ENCODE measurements at regions not wholly inside any gene's neighbourhood (a gene's known extent, or its start where the extent isn't known, plus 50 kb on each side); places are given as distances from the start of the nearest gene placed in this dataset.
"Not testable (repeated sequence)": the region's sequence is repeated elsewhere in the genome, so short reads cannot be mapped to it uniquely, and the experiment has no call there.

DNA sequence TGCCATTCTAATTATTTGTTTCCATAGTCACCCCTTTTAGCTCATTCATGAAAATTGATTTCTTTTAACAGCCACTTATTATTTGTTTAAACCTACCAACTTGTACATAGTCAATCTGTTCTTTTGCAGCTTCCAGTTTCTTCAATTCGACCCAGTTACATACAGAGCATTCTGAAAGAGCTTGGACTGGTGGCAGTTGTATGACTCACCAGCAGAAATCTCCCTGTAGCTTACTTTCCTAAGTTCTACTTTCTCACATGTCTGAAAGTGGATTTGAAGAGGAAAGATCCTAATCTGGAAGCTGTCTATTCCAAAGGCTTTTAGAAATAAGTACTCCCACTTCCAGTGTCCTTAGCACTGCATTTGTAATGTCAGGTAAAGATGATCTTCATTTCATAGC is 447.9 kb downstream of the HTR1B start:
- Histone ChIP-seq H3K4me3 (ENCODE audit: low read depth, low read length) (no peak overlapping the region), H3K36me3 (ENCODE audit: insufficient read depth) (no peaks in the 10 kb centered on the region), H3K27ac (ENCODE audit: low read depth) (no peak overlapping the region), H3K4me1 (ENCODE audit: insufficient read depth) (no peaks in the 10 kb centered on the region)
- 47% methylated on average over 1 of the region's 1 CpG for WGBS
- DNase-seq (ENCODE audit: extremely low spot score): no peak

DNA sequence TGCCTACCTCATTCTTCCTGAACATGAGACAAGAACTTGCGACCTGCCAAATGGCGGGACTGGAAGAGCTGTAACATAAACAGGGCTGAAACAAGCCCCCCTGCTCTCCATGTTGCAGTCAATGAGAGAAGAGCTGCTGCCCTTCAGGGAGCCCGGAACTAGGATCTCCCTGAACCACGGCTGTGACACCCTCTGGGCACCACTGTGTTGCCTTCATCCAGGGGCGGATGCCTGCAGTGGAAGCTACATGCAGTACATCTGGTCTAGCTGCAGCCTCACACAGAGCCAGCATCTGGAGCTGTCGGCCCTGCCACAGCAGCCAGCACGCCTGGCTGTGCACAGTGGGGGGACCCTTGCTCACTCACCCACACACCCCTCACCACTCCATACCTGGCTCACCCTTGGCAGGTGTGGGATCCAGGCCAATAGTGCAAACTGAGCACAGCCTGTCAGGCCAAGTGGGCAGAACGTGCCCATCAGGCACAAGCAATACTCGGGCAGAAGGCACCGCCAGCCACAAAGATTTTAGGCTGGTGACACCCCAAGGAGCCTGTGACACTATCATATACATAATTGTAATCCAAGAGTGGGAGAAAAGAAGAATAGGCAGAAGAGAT is 451.3 kb downstream of the HTR1B start:
- 91% methylated on average over 10 of the region's 10 CpGs for WGBS
- H3K4me1 ChIP-seq (ENCODE audit: insufficient read depth): no peaks in the 10 kb centered on the region
- DNase-seq (ENCODE audit: extremely low spot score): no peak
- no peak overlapping the region for H3K27ac ChIP-seq (ENCODE audit: low read depth)
- no peaks in the 10 kb centered on the region for H3K36me3 ChIP-seq (ENCODE audit: insufficient read depth)
- H3K4me3 ChIP-seq (ENCODE audit: low read depth, low read length): no peak overlapping the region

DNA sequence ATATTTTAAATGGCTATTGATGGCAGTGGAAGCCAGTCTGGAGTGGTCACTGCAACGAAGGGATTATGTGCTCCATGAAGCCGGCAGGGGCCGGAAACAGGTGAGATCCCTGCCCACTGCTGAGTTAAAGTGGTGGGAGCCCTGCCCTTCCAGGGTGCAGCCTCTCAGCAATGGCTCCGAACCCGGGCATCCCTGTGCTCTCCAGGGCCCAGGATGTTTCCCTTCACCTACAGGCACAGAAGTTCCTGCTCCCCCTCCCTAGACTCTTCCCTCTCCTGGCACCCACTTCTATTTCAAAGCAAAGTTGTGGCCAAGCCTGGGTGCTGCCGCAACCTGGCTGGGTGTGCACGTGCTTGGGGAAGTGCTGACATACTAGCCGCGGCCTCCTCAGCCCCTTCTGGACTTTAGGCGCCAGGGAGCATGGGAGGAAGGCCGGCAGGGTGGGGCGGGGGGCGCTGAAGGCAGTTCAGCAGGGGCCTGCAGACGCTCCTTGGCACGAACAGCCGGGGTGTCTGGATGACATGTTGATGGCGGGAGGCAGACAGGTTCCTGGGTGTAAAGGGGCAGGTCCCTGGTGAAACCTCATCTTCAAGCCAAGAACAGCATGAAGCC is 452.3 kb downstream of the HTR1B start:
- Histone ChIP-seq H3K27ac (ENCODE audit: low read depth) (no peak overlapping the region), H3K36me3 (ENCODE audit: insufficient read depth) (no peaks in the 10 kb centered on the region), H3K4me3 (ENCODE audit: low read depth, low read length) (no peak overlapping the region), H3K4me1 (ENCODE audit: insufficient read depth) (no peaks in the 10 kb centered on the region)
- 94% methylated on average over 17 of the region's 17 CpGs for WGBS
- DNase-seq (ENCODE audit: extremely low spot score): no peak

DNA sequence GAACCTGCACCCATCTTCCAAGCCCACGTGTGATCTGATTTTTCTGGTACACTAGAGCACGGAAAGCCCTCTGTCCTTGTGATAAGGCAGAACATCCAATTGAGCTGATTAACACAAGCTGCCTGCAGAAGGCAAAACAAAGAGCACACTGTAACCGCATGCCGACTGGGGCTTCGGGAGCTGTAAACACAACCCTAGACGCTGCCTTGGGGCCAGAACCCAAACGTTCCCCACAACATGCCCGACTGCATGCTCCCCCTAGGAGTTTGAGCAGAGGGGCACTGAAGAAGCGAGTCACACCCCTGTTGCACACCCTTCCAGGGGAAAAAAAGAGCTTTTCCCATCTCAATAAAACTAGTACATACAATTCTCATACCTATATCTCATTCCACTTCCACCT is 470.7 kb downstream of the HTR1B start:
- Histone ChIP-seq H3K4me1 (ENCODE audit: insufficient read depth) (no peaks in the 10 kb centered on the region), H3K36me3 (ENCODE audit: insufficient read depth) (no peaks in the 10 kb centered on the region), H3K4me3 (ENCODE audit: low read depth, low read length) (no peak overlapping the region), H3K27ac (ENCODE audit: low read depth) (no peak overlapping the region)
- 76% methylated on average over 9 of the region's 9 CpGs for WGBS
- no peak for DNase-seq (ENCODE audit: extremely low spot score)

DNA sequence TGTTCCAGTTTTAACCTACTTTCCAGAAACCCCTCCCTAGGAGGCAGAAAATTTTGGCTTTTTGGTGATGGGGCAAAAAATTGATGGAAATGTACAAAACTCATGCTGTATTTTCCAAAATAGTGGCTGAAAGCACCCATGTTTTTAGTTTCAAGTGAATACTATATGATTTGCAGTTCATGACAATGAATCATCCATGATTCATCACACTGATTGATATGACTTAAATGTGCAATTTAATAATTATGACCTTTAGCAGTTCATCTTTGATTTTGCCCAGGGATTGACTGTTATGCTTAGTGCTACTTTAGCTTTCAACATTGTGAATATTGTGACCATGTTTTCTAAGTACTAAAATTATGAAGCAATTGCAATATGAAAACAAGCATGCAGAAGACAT is 478.7 kb downstream of the HTR1B start:
- DNase-seq (ENCODE audit: extremely low spot score): no peak
- Histone ChIP-seq H3K4me1 (ENCODE audit: insufficient read depth) (no peaks in the 10 kb centered on the region), H3K4me3 (ENCODE audit: low read depth, low read length) (no peak overlapping the region), H3K36me3 (ENCODE audit: insufficient read depth) (no peaks in the 10 kb centered on the region), H3K27ac (ENCODE audit: low read depth) (no peak overlapping the region)

DNA sequence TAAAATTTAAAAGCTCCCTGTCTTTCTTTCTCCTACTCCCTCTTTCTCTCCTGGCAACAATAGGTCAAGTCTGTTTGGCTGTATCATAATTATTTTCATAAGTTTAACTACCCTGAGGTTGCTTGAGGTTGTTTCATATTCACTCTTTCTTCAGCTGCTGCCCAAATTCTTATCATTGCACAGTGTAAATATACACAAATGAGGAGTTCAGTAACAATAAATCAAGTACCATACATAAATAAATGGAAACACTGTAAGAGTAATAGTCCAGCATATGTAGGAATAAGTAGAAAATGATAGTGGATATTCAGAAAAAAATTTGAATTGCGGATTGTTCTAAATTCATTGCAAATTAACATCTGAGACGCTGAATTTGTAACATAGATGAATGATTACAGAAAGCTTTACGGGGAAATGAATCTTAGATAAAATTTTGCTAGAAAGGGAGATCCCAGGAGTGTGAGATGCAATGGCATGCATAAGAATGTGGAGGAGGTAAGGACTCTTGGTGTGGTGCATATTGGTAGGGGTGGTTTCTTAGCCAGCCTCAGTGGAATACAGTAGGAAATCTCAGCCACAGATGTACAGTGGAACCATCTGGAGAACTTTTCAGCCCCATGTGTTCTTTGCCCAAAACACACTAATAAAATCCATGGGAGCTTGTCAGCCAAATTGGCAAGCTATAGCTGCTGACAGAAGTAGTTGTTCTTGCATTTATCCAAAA is 480.7 kb downstream of the HTR1B start:
- Histone ChIP-seq H3K4me3 (ENCODE audit: low read depth, low read length) (no peak overlapping the region), H3K36me3 (ENCODE audit: insufficient read depth) (no peaks in the 10 kb centered on the region), H3K4me1 (ENCODE audit: insufficient read depth) (no peaks in the 10 kb centered on the region), H3K27ac (ENCODE audit: low read depth) (no peak overlapping the region)
- 75% methylated on average over 3 of the region's 3 CpGs for WGBS
- no peak for DNase-seq (ENCODE audit: extremely low spot score)

DNA sequence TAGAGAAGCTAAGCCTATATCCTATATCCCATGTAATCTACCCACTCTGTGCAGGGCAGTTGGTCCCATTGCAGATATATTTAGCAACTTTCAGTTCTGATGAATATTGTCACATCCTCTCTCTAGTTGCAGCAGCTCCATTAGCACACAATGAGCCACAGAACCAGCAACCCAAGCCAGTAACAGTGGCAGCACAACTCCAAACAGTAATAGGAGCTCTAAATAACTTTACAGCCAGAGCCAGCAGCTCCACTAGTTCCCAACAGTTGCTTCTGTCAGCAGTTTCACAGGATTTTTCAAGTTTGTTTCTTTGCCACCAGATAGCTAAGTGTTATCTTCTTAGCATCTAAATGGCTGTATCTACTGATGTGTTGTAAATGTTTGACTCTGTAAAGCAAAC is 490.8 kb downstream of the HTR1B start:
- H3K27ac ChIP-seq (ENCODE audit: low read depth): no peak overlapping the region
- H3K36me3 ChIP-seq (ENCODE audit: insufficient read depth): no peaks in the 10 kb centered on the region
- H3K4me1 ChIP-seq (ENCODE audit: insufficient read depth): no peaks in the 10 kb centered on the region
- no peak for DNase-seq (ENCODE audit: extremely low spot score)
- no peak overlapping the region for H3K4me3 ChIP-seq (ENCODE audit: low read depth, low read length)

DNA sequence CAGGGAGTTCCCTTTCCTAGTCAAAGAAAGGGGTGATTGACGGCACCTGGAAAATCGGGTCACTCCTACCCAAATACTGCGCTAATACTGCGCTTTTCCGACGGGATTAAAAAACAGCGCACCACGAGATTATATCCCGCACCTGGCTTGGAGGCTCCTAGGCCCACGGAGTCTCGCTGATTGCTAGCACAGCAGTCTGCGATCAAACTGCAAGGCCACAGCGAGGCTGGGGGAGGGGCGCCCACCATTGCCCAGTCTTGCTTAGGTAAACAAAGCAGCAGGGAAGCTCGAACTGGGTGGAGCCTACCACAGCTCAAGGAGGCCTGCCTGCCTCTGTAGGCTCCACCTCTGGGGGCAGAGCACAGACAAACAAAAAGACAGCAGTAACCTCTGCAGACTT is 504.1 kb downstream of the HTR1B start:
- H3K4me1 ChIP-seq (ENCODE audit: insufficient read depth); DNase-seq (ENCODE audit: extremely low spot score); H3K4me3 ChIP-seq (ENCODE audit: low read depth, low read length); H3K36me3 ChIP-seq (ENCODE audit: insufficient read depth); H3K27ac ChIP-seq (ENCODE audit: low read depth): not testable (repeated sequence)
- 92% methylated on average over 15 of the region's 15 CpGs for WGBS

DNA sequence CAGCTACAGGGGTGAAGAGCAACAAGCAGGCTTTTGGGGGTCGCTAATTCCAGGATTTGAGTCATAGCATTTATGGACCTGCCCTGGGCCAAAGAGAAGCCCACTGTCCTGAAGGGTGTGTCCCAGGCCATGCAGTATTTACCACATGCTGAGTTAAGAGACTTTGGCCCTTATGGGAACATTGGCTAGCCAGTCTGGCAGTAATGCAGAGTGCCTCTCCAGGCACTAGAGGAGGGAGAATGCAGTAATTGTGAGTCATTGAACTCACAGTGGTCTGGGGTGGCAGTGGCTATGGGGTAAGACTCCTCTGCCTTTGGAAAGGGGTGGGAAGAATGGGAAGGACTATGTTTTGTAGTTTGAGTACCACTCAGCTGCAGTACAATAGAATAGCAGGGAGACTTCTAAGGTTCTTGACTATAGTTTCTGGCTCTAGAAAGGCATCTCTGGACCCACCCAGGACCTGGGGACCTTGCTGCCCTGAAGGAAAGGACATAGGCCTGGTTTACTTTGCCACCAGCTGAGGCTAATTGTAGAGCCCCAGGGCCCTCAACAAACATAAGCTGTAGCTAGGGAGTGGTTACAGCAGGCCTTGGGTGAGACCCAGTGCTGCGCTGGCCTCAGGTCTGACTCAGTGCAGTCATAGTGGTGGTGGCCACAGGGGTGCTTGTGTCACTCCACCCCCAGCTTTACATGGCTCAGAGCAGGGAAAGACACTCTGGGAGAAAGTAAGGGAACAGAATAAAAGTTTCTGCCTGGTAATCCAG is 520.9 kb downstream of the HTR1B start:
- no peak overlapping the region for H3K27ac ChIP-seq (ENCODE audit: low read depth)
- no peaks in the 10 kb centered on the region for H3K4me1 ChIP-seq (ENCODE audit: insufficient read depth)
- DNase-seq (ENCODE audit: extremely low spot score): no peak
- H3K36me3 ChIP-seq (ENCODE audit: insufficient read depth): no peaks in the 10 kb centered on the region
- no peak overlapping the region for H3K4me3 ChIP-seq (ENCODE audit: low read depth, low read length)
- 86% methylated on average over 2 of the region's 2 CpGs for WGBS

DNA sequence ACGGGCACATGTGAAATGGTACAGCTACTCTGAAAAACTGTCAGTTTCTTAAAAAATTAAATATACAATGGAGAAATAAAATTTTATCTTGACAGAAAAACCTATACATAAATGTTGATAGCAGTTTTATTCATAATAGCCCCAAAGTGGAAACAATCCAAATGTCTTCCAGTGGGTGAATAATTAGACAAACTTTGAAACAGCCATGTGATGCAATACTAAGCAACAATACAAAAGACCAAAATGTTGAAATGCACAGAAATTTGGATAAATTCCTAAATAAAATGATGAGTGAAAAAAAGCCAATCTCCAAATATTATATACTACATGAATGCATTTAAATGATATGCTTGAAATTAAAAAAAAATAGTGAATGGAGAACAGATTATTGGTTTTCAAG is 523.1 kb downstream of the HTR1B start:
- 81% methylated on average over 1 of the region's 1 CpG for WGBS
- DNase-seq (ENCODE audit: extremely low spot score): no peak

DNA sequence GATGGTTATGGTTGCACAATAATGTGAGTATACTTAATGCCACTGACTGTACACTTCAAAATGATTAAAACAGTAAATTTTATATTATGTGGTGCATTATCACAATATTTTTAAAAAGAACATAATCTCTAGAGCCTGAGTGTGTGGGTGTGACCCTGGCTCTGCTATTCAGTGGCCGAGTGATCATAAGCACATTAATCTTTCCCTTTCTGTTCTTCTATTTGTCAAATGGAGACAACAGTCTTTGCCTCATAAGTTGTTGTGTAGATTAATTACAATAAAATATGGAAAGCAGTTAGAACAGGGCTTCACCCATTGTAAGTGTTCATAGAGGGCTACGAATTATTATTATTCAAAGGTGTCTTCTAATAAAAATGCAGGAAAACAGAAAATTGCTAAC is 548.6 kb downstream of the HTR1B start:
- no peak overlapping the region for H3K27ac ChIP-seq (ENCODE audit: low read depth)
- no peak for DNase-seq (ENCODE audit: extremely low spot score)
- H3K4me3 ChIP-seq (ENCODE audit: low read depth, low read length): no peak overlapping the region
- WGBS: 69% methylated on average over 2 of the region's 2 CpGs
- H3K4me1 ChIP-seq (ENCODE audit: insufficient read depth): no peaks in the 10 kb centered on the region
- H3K36me3 ChIP-seq (ENCODE audit: insufficient read depth): no peaks in the 10 kb centered on the region

More for the DNA sequence above, 523.1 kb downstream of the HTR1B start:
- H3K4me1 ChIP-seq (ENCODE audit: insufficient read depth): no peaks in the 10 kb centered on the region
- no peak overlapping the region for H3K27ac ChIP-seq (ENCODE audit: low read depth)
- H3K4me3 ChIP-seq (ENCODE audit: low read depth, low read length): no peak overlapping the region
- no peaks in the 10 kb centered on the region for H3K36me3 ChIP-seq (ENCODE audit: insufficient read depth)

DNA sequence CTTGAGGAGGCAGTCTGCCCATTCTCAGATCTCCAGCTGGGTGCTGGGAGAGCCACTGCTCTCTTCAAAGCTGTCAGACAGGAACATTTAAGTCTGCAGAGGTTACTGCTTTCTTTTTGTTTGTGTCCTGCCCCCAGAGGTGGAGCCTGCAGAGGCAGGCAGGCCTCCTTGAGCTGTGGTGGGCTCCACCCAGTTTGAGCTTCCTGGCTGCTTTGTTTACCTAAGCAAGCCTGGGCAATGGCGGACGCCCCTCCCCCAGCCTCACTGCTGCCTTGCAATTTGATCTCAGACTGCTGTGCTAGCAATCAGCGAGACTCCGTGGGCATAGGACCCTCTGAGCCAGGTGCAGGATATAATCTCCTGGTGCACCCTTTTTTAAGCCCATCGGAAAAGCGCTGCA is 557.8 kb downstream of the HTR1B start:
- not testable (repeated sequence) for H3K4me1 ChIP-seq (ENCODE audit: insufficient read depth); H3K36me3 ChIP-seq (ENCODE audit: insufficient read depth); DNase-seq (ENCODE audit: extremely low spot score); H3K4me3 ChIP-seq (ENCODE audit: low read depth, low read length); H3K27ac ChIP-seq (ENCODE audit: low read depth)
- 87% methylated on average over 6 of the region's 6 CpGs for WGBS

DNA sequence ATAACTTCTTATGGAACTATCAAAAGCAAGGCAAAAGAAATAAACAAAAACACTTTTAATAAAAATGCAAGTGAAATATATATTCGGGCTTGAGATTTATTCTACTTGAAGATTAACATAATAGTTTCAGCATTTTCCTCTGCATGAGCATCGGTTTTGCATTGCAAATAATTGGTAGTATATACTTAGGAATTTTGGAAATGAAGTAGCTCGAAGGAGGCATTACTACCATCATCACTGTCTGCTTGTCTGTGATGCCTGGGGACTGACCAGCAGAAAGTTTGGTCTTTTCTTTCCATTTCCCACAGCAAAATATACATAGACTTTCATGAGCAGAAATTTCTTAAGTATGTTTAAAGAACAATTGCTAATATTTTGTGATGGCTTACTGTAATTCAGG is 570.7 kb downstream of the HTR1B start:
- H3K27ac ChIP-seq (ENCODE audit: low read depth): no peak overlapping the region
- H3K4me1 ChIP-seq (ENCODE audit: insufficient read depth): no peaks in the 10 kb centered on the region
- DNase-seq (ENCODE audit: extremely low spot score): no peak
- no peak overlapping the region for H3K4me3 ChIP-seq (ENCODE audit: low read depth, low read length)
- 81% methylated on average over 3 of the region's 3 CpGs for WGBS
- no peaks in the 10 kb centered on the region for H3K36me3 ChIP-seq (ENCODE audit: insufficient read depth)

DNA sequence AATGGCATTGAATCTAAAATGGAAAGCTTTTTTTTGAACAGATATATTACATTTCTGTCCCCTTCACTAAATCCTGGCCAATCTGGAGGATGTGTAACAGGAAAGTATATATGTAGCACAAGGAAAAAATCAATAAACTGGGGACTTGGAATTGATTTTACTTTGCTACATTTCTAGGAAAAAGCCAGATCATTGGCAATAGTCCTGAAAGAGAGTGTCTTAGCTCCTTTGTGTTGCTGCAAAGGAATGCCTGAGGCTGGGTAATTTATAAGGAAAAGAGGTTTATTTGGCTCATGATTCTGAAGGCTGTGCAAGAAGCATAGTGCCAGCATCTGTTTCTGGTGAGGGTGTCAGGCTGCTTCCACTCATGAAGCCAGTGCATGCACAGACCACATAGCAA is 574.9 kb downstream of the HTR1B start:
- Histone ChIP-seq H3K4me3 (ENCODE audit: low read depth, low read length) (no peak overlapping the region), H3K27ac (ENCODE audit: low read depth) (no peak overlapping the region), H3K4me1 (ENCODE audit: insufficient read depth) (no peaks in the 10 kb centered on the region), H3K36me3 (ENCODE audit: insufficient read depth) (no peaks in the 10 kb centered on the region)
- no peak for DNase-seq (ENCODE audit: extremely low spot score)
